H9 (cell line): ENCODE measurements at regions not wholly inside any gene's neighbourhood (a gene's known extent, or its start where the extent isn't known, plus 50 kb on each side); places are given as distances from the start of the nearest gene placed in this dataset.

Experiments
- DNase-seq: peaks from one replicate; pipeline ENCODE4 v3.0.0-alpha.2; 2017
- H2AFZ ChIP-seq: one replicate; pipeline ENCODE4 v1.6.1; 2013; ENCODE audit warnings: mild to moderate bottlenecking, low read length, control low read depth, moderate library complexity
- H2AK5ac ChIP-seq: 2 replicates; pipeline ENCODE4 v1.6.1; 2013; ENCODE audit warnings: low read length, control low read depth, mixed read lengths; ENCODE audit not compliant: insufficient read length
- H2BK120ac ChIP-seq: one replicate; pipeline ENCODE4 v1.6.1; 2013; ENCODE audit warnings: low read depth, mild to moderate bottlenecking, low read length, control low read depth, inconsistent platforms; ENCODE audit not compliant: poor library complexity, severe bottlenecking
- H2BK12ac ChIP-seq: 2 replicates; pipeline ENCODE4 v1.6.1; 2013; ENCODE audit warnings: low read length, control low read depth, mixed read lengths, low read depth; ENCODE audit not compliant: insufficient read length
- H2BK15ac ChIP-seq: 2 replicates; pipeline ENCODE4 v1.6.1; 2013; ENCODE audit warnings: low read depth, low read length, control low read depth
- H2BK20ac ChIP-seq: one replicate; pipeline ENCODE4 v1.6.1; 2013; ENCODE audit warnings: low read depth, mild to moderate bottlenecking, low read length, control low read depth, inconsistent platforms; ENCODE audit not compliant: poor library complexity, severe bottlenecking
- H2BK5ac ChIP-seq: 2 replicates; pipeline ENCODE4 v1.6.1; 2013; ENCODE audit warnings: low read length, control low read depth, mixed read lengths; ENCODE audit not compliant: insufficient read length
- H3K14ac ChIP-seq: 2 replicates; pipeline ENCODE4 v1.6.1; 2013; ENCODE audit warnings: low read length, control low read depth; ENCODE audit not compliant: insufficient read depth
- H3K18ac ChIP-seq: 2 replicates; pipeline ENCODE4 v1.6.1; 2013; ENCODE audit warnings: low read depth, mild to moderate bottlenecking, mixed read lengths, low read length, control low read depth; ENCODE audit not compliant: insufficient read length
- H3K23ac ChIP-seq: 2 replicates; pipeline ENCODE4 v1.6.1; 2013; ENCODE audit warnings: low read length, control low read depth, mixed read lengths, low read depth; ENCODE audit not compliant: insufficient read length
- H3K23me2 ChIP-seq: 2 replicates; pipeline ENCODE4 v1.6.1; 2013; ENCODE audit warnings: low read depth, mild to moderate bottlenecking, mixed read lengths, low read length, control low read depth; ENCODE audit not compliant: insufficient read length, poor library complexity, severe bottlenecking
- H3K27ac ChIP-seq: 2 replicates; pipeline ENCODE4 v1.5.1; 2013; ENCODE audit warnings: low read length, control low read depth, mixed read lengths, low read depth; ENCODE audit not compliant: insufficient read length
- H3K27me3 ChIP-seq: 2 replicates; pipeline ENCODE4 v1.6.1; 2013; ENCODE audit warnings: low read length, control low read depth, inconsistent platforms; ENCODE audit not compliant: insufficient read depth
- H3K4ac ChIP-seq: 2 replicates; pipeline ENCODE4 v1.6.1; 2013; ENCODE audit warnings: low read depth, mild to moderate bottlenecking, control low read depth, inconsistent platforms, low read length, moderate library complexity
- H3K4me1 ChIP-seq: 2 replicates; pipeline ENCODE4 v1.6.1; 2013; ENCODE audit warnings: low read length, control low read depth, inconsistent platforms; ENCODE audit not compliant: insufficient read depth
- H3K4me2 ChIP-seq: 2 replicates; pipeline ENCODE4 v1.6.1; 2013; ENCODE audit warnings: low read length, control low read depth, mixed read lengths; ENCODE audit not compliant: insufficient read length, insufficient read depth
- H3K56ac ChIP-seq: 2 replicates; pipeline ENCODE4 v1.6.1; 2013; ENCODE audit warnings: low read depth, mild to moderate bottlenecking, mixed read lengths, low read length, control low read depth; ENCODE audit not compliant: insufficient read length
- H3K79me1 ChIP-seq: 2 replicates; pipeline ENCODE4 v1.6.1; 2013; ENCODE audit warnings: low read depth, mild to moderate bottlenecking, moderate library complexity, low read length, control low read depth, inconsistent platforms; ENCODE audit not compliant: insufficient read depth, poor library complexity, severe bottlenecking
- H3K79me2 ChIP-seq: 2 replicates; pipeline ENCODE4 v1.6.1; 2013; ENCODE audit warnings: low read length, control low read depth, inconsistent platforms; ENCODE audit not compliant: insufficient read depth
- H3K9ac ChIP-seq: 2 replicates; pipeline ENCODE4 v1.6.1; 2013; ENCODE audit warnings: low read length, control low read depth, mixed read lengths; ENCODE audit not compliant: insufficient read length; ENCODE audit errors: extremely low read depth
- H3K9me3 ChIP-seq: one replicate; pipeline ENCODE4 v1.6.1; 2013; ENCODE audit warnings: low read depth, low read length, inconsistent platforms; ENCODE audit not compliant: control insufficient read depth
- H3T11ph ChIP-seq: one replicate; pipeline ENCODE4 v1.6.1; 2013; ENCODE audit warnings: mild to moderate bottlenecking, low read length, control low read depth, inconsistent platforms
- H4K20me1 ChIP-seq: one replicate; pipeline ENCODE4 v1.6.1; 2013; ENCODE audit not compliant: control insufficient read depth, insufficient read length, insufficient read depth
- H4K5ac ChIP-seq: 2 replicates; pipeline ENCODE4 v1.6.1; 2013; ENCODE audit warnings: low read depth, mild to moderate bottlenecking, mixed read lengths, low read length, control low read depth; ENCODE audit not compliant: insufficient read length
- H4K8ac ChIP-seq: replicated peaks from 2 replicates; pipeline ENCODE4 v1.6.1; 2013; ENCODE audit warnings: low read length, control low read depth, mixed read lengths, low read depth; ENCODE audit not compliant: insufficient read length
- H4K91ac ChIP-seq: 2 replicates; pipeline ENCODE4 v1.6.1; 2013; ENCODE audit warnings: low read depth, mild to moderate bottlenecking, moderate library complexity, mixed read lengths, low read length, control low read depth; ENCODE audit not compliant: insufficient read length
- H3K27ac Mint-ChIP-seq, 3 experiments: 2 replicates in 2 of 3; 3 replicates in 1 of 3; pipeline ENCODE4 v1.8.0; 2020 to 2021; ENCODE audit warnings: mixed read lengths in 3 of 3, mild to moderate bottlenecking in 1 of 3, moderate library complexity in 1 of 3
- H3K27me3 Mint-ChIP-seq: 2 replicates; pipeline ENCODE4 v1.8.0; 2021; ENCODE audit warnings: low read depth, mild to moderate bottlenecking, moderate library complexity, mixed read lengths
- H3K36me3 Mint-ChIP-seq, 3 experiments: 2 replicates in 2 of 3; 3 replicates in 1 of 3; pipeline ENCODE4 v1.8.0; 2020 to 2021; ENCODE audit warnings: low read depth in 3 of 3, mixed read lengths in 3 of 3; ENCODE audit not compliant: insufficient read depth in 1 of 3
- H3K4me1 Mint-ChIP-seq, 2 experiments: 2 replicates each; pipeline ENCODE4 v1.8.0; 2020; ENCODE audit warnings: mixed read lengths in 2 of 2
- H3K4me3 Mint-ChIP-seq, 2 experiments: 2 replicates in 1 of 2; 3 replicates in 1 of 2; pipeline ENCODE4 v1.8.0; 2020 to 2021; ENCODE audit warnings: mild to moderate bottlenecking in 2 of 2, mixed read lengths in 2 of 2, moderate library complexity in 1 of 2
- H3K9me3 Mint-ChIP-seq, 2 experiments: 2 replicates in 1 of 2; 3 replicates in 1 of 2; pipeline ENCODE4 v1.8.0; 2020; ENCODE audit warnings: mild to moderate bottlenecking in 2 of 2, mixed read lengths in 2 of 2, moderate library complexity in 1 of 2
- CTCF ChIP-seq: fragments of 200-600 bp; sonication (generic); conservative IDR thresholded peaks from 3 replicates; pipeline ENCODE4 v1.8.0; 2021; ENCODE audit warnings: antibody characterized with exemption, mild to moderate bottlenecking
- WGBS: extraction: QIAGEN DNeasy Blood & Tissue Kit; methylation state at CpG from one replicate; pipeline ENCODE4 v1.1.7; 2013; ENCODE audit warnings: missing lambda C conversion rate, low lambda C conversion rate, mixed read lengths; ENCODE audit not compliant: insufficient read length; ENCODE audit errors: extremely low coverage; 5-methylcytosine and 5-hydroxymethylcytosine counted together

GRCh38 chr14:38752341-38752740 lies 350.7 kb downstream of the SEC23A start:
- Histone ChIP-seq H3K23me2 (no peaks in the 10 kb centered on the region), H3K79me2 (no peaks in the 10 kb centered on the region), H3K14ac (no peak overlapping the region), H2BK15ac (no peak overlapping the region), H4K91ac (no peak overlapping the region), H4K8ac (no peak overlapping the region), H4K5ac (no peak overlapping the region), H2BK120ac (no peak overlapping the region), H2AK5ac (no peak overlapping the region), H4K20me1 (no peaks in the 10 kb centered on the region), H3K23ac (no peak overlapping the region), H3T11ph (no peak overlapping the region), H2BK5ac (no peak overlapping the region), H3K56ac (no peak overlapping the region), H3K18ac (no peak overlapping the region), H2BK12ac (no peak overlapping the region), H3K27ac (no peak overlapping the region), H3K4ac (no peak overlapping the region), H3K4me2 (no peak overlapping the region), H2BK20ac (no peak overlapping the region), H2AFZ (no peak overlapping the region), H3K79me1 (no peaks in the 10 kb centered on the region), H3K4me1 (no peaks in the 10 kb centered on the region), H3K9ac (no peak overlapping the region), H3K27me3 (no peaks in the 10 kb centered on the region), H3K9me3 (no peaks in the 10 kb centered on the region)
- TF ChIP-seq CTCF, result no peak
- Mint-ChIP-seq H3K27ac (no peak overlapping the region), H3K27me3 (no peaks in the 10 kb centered on the region), H3K4me3 (no peak overlapping the region), H3K9me3 (no peaks in the 10 kb centered on the region; a peak in 1 of 5 replicates), H3K4me1 (peaks cover 11 to 13% of the 10 kb centered on the region in 2 experiments), H3K36me3 (peaks cover 0 to 5% (median 0%) of the 10 kb centered on the region in 3 experiments; a peak in 1 of 7 replicates)
- no peak for DNase-seq
- WGBS, result no CpG with 5 or more reads among the region's 2 CpGs
